Transverse colon (tissue), 4 donors: ENCODE measurements at regions not wholly inside any gene's neighbourhood (a gene's known extent, or its start where the extent isn't known, plus 50 kb on each side); places are given as distances from the start of the nearest gene placed in this dataset.

Experiments
- DNase-seq: peaks from one replicate; pipeline ENCODE4 v3.0.0-alpha.2; 2019
- H3K27ac ChIP-seq, 4 donors: fragments of 200-600 bp; sonication (generic); 2 replicates each; pipeline ENCODE4 v1.5.1; 2016 to 2018; ENCODE audit warnings: inconsistent platforms in 4 of 4
- H3K27me3 ChIP-seq: fragments of 200-600 bp; sonication (generic); 2 replicates; pipeline ENCODE4 v1.5.1; 2017; ENCODE audit warnings: inconsistent platforms
- H3K36me3 ChIP-seq, 4 donors: fragments of 200-600 bp; sonication (generic); 2 replicates each; pipeline ENCODE4 v1.5.1; 2017 to 2019; ENCODE audit warnings: inconsistent platforms in 4 of 4
- H3K4me1 ChIP-seq, 4 donors: fragments of 200-600 bp; sonication (generic); 2 replicates each; pipeline ENCODE4 v1.5.1; 2017 to 2020; ENCODE audit warnings: inconsistent platforms in 4 of 4
- H3K4me3 ChIP-seq, 4 donors: fragments of 200-600 bp; sonication (generic); 1 replicate in 1 of 4; 2 replicates in 3 of 4; pipeline versions ENCODE4 v1.5.1 to v1.6.1; 2017 to 2019; ENCODE audit warnings: inconsistent platforms in 4 of 4
- H3K9me3 ChIP-seq, 2 donors: fragments of 200-600 bp; sonication (generic); 2 replicates each; pipeline ENCODE4 v1.5.1; 2017 to 2019; ENCODE audit warnings: inconsistent platforms in 2 of 2
- EP300 ChIP-seq: sonication (generic); formaldehyde crosslinking; IDR thresholded peaks from one replicate; pipeline ENCODE4 v1.6.1; 2017; ENCODE audit warnings: antibody characterized with exemption, low read depth
- POLR2A ChIP-seq: fragments of 450-650 bp; IDR thresholded peaks from one replicate; pipeline ENCODE4 v1.6.1; 2016; ENCODE audit warnings: antibody characterized with exemption, mild to moderate bottlenecking, moderate library complexity
- POLR2AphosphoS5 ChIP-seq, 3 donors: sonication (generic); formaldehyde crosslinking; IDR thresholded peaks; one replicate each; pipeline ENCODE4 v1.6.1; 2016; ENCODE audit warnings: antibody characterized with exemption in 3 of 3
- WGBS, 2 donors: methylation state at CpG; one replicate each; pipeline ENCODE4 v1.1.5; 2018; ENCODE audit warnings: low coverage in 1 of 2; 5-methylcytosine and 5-hydroxymethylcytosine counted together
- in situ Hi-C, 4 donors: fragments of 200-750 bp; cut with MboI; loops; one replicate each; pipeline versions ENCODE4 v1.15.0 to v1.15.1; 2017; ENCODE audit warnings: low sequenced_read_pairs in 3 of 4, low pct_ligation_motif_present in 1 of 4, low pct_unique_long_range_greater_than_20kb in 1 of 4
- intact Hi-C: fragments of 100-400 bp; cut with DNase I; formaldehyde crosslinking; loops from one replicate; pipeline ENCODE4 v1.15.1; 2023; ENCODE audit warnings: low total_unique reads
- TF ChIP-seq, protein P1 (sequence below), 5 experiments: fragments of 200-600 bp in 3 of 5; fragments of 450-650 bp in 2 of 5; sonication (generic) in 3 of 5; IDR thresholded peaks; 1 replicate in 2 of 5; 2 replicates in 3 of 5; pipeline ENCODE4 v1.5.1; 2016 to 2017; ENCODE audit warnings: antibody characterized with exemption in 5 of 5, inconsistent platforms in 3 of 5, mild to moderate bottlenecking in 2 of 5, moderate library complexity in 1 of 5

DNA sequence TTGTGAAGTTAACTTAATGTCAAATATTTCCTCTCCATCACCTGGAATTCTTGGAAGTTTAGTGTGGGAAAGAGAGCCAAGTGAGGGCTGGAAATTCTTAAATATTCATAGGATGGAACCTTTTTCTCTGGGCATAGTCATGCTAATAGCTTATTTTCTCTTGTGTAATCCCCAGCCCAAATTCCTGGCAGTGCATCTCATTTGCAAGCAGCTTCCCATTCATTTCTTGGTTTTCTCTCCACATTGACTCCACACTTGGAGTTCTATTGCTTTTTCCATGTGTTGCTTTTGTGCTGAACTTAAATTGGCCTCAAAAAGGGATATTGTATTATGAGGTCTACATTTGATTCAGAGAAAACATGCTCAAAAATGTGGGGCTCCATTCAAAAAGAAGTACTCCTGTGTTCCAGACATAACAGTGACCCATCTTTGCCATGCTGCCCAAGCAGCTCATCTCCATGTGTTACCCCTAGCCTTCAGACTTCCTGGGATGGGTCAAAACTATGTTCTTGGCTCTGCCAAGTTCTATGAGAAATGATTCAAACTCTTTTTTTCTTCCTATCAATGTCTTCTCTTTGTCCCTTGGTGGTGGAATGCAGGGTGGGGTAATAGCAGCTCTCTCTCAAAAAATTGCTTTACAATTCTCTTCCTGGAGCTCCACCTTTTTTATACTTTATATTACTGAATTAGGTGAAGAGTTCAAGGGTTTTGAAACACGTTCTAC is 2471.5 kb downstream of the PCDH9 start:
- no peak for DNase-seq
- no peak for TF ChIP-seq POLR2AphosphoS5 (IDR thresholded peaks at IDR 0.05)
- TF ChIP-seq, protein P1, sequence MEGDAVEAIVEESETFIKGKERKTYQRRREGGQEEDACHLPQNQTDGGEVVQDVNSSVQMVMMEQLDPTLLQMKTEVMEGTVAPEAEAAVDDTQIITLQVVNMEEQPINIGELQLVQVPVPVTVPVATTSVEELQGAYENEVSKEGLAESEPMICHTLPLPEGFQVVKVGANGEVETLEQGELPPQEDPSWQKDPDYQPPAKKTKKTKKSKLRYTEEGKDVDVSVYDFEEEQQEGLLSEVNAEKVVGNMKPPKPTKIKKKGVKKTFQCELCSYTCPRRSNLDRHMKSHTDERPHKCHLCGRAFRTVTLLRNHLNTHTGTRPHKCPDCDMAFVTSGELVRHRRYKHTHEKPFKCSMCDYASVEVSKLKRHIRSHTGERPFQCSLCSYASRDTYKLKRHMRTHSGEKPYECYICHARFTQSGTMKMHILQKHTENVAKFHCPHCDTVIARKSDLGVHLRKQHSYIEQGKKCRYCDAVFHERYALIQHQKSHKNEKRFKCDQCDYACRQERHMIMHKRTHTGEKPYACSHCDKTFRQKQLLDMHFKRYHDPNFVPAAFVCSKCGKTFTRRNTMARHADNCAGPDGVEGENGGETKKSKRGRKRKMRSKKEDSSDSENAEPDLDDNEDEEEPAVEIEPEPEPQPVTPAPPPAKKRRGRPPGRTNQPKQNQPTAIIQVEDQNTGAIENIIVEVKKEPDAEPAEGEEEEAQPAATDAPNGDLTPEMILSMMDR (IDR thresholded peaks at IDR 0.05): no peak
- TF ChIP-seq EP300: no peak
- TF ChIP-seq POLR2A: no peak
- Histone ChIP-seq H3K4me3 (no peak overlapping the region), H3K4me1 (no peaks in the 10 kb centered on the region), H3K27me3 (no peaks in the 10 kb centered on the region), H3K9me3 (no peaks in the 10 kb centered on the region), H3K27ac (no peak overlapping the region), H3K36me3 (no peaks in the 10 kb centered on the region)
- WGBS, 2 donors: 36 to 37% methylated on average over 1 of the region's 1 CpG
- in situ Hi-C loops: no loop called here
- intact Hi-C loops: no loop called here

DNA sequence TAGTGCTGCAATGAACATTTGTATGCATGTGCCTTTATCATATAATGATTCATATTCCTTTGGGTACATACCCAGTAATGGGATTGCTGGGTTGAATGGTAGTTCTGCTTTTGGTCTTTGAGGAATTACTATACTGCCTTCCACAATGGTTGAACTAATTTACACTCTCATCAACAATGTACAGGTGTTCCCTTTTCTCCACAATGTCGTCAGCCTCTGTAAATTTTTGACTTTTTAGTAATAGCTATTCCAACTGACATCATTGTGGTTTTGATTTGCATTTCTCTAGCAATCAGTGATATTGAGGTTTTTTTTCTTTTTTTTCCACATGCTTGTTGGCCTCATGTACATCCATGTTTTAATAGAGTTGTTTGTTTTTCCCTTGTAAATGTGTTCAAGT is 2473.5 kb downstream of the PCDH9 start:
- no peak for DNase-seq
- H3K36me3 ChIP-seq: no peaks in the 10 kb centered on the region
- TF ChIP-seq EP300 (no peak), POLR2A (no peak), POLR2AphosphoS5 (IDR thresholded peaks at IDR 0.05) (no peak)
- TF ChIP-seq, protein P1 (IDR thresholded peaks at IDR 0.05): no peak
- H3K9me3 ChIP-seq: no peaks in the 10 kb centered on the region
- no peak overlapping the region for H3K27ac ChIP-seq
- H3K4me3 ChIP-seq: no peak overlapping the region
- no peaks in the 10 kb centered on the region for H3K4me1 ChIP-seq
- no peaks in the 10 kb centered on the region for H3K27me3 ChIP-seq
- intact Hi-C loops: no loop called here
- WGBS, 2 donors: 33 to 53% methylated on average over 1 of the region's 1 CpG
- in situ Hi-C loops: no loop called here

DNA sequence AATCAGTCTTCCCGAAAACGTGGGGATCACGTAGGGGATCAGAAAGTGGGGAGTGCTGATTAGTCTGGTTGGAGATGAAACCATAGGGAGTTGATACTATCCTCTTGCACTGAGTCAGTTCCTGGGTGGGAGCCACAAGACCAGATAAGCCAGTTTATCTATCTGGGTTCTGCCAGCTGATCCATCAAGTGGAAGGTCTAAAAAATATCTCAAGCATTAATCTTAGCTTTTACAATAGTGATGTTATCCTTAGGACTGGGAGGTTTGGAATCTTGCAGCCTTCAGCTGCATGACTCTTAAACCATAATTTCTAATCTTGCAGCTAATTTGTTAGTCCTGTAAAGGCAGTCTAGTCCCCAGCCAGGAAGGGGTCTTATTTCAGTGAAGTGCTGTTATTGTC is 2474.2 kb downstream of the PCDH9 start:
- H3K27me3 ChIP-seq: no peaks in the 10 kb centered on the region
- no peaks in the 10 kb centered on the region for H3K4me1 ChIP-seq
- no peak for DNase-seq
- no peaks in the 10 kb centered on the region for H3K9me3 ChIP-seq
- no peak for TF ChIP-seq EP300
- TF ChIP-seq POLR2AphosphoS5 (IDR thresholded peaks at IDR 0.05): no peak
- in situ Hi-C loops: no loop called here
- no peak overlapping the region for H3K4me3 ChIP-seq
- H3K27ac ChIP-seq: no peak overlapping the region
- H3K36me3 ChIP-seq: no peaks in the 10 kb centered on the region
- intact Hi-C loops: no loop called here
- 80% methylated on average over 3 of the region's 3 CpGs; no CpG with 5 or more reads in 1 of the 2 donors for WGBS, 2 donors

DNA sequence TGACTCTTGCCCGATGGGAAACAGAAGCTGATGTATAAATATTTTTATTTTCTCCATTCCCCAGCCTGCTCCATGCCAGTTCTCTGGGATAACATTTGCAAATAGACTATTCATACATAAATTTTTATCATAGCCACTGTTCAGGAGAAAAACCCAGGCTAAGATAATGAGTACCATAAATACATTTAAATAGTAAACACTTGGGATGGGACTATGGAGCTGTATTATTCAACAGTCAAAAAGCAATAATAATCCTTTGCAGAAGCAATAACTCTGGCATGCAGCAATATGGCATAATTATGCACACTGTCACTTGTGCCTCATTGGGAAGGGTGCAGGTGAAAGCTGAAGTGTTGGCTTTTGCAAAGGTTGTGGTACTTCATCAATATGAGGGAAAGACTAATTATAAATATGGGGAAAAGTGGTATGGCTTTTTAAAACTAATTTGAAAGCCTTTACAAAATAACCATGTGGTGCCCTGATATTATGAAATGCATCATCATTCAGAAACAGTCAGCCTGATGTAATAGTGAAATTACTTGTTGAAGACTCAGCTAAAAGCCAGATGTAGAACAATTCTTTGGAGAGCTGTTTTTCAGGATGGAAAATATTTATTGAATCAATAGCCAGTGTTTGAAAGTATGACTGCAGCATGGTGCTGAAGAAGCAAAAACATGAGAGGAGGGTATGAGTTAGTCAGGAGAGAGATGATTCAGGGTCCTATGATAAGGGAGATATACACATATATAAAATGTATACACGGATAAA is 2476.7 kb downstream of the PCDH9 start:
- in situ Hi-C loops (no loop called here), intact Hi-C loops (no loop called here)
- H3K27ac ChIP-seq: no peak overlapping the region
- 54 to 61% methylated on average over 2 of the region's 2 CpGs for WGBS, 2 donors
- no peaks in the 10 kb centered on the region for H3K4me1 ChIP-seq
- H3K36me3 ChIP-seq: no peaks in the 10 kb centered on the region
- H3K27me3 ChIP-seq: no peaks in the 10 kb centered on the region
- TF ChIP-seq POLR2AphosphoS5 (IDR thresholded peaks at IDR 0.05) (no peak), EP300 (no peak), POLR2A (no peak)
- TF ChIP-seq, protein P1 (IDR thresholded peaks at IDR 0.05): no peak
- DNase-seq: no peak
- no peak overlapping the region for H3K4me3 ChIP-seq
- H3K9me3 ChIP-seq: no peaks in the 10 kb centered on the region
